Astrocyte of the cerebellum (primary cell): ENCODE measurements at regions not wholly inside any gene's neighbourhood (a gene's known extent, or its start where the extent isn't known, plus 50 kb on each side); places are given as distances from the start of the nearest gene placed in this dataset.

Source experiments
- DNase-seq: peaks from one replicate; pipeline ENCODE4 v3.0.0-alpha.2; 2011; ENCODE audit warnings: low read depth
- H3K4me3 ChIP-seq: 2 replicates; pipeline ENCODE4 v1.5.1; 2011; ENCODE audit warnings: mild to moderate bottlenecking, low read depth, low read length, moderate library complexity
- CTCF ChIP-seq: IDR thresholded peaks from 2 replicates; pipeline ENCODE4 v1.5.1; 2012; ENCODE audit warnings: low read length, low read depth, moderate library complexity, mild to moderate bottlenecking; ENCODE audit errors: missing control alignments
- in situ Hi-C: cut with HindIII; loops from 2 replicates; pipeline ENCODE4 v1.10.0; 2017; ENCODE audit warnings: low sequenced_read_pairs

- no peak for DNase-seq
- H3K4me3 ChIP-seq, result no peak overlapping the region
- in situ Hi-C loops, result no loop called here
- TF ChIP-seq CTCF, result no peak
These were observed 574.4 kb downstream of the RNF144B start for GRCh38 chr6:18961566-18961965.

DNA sequence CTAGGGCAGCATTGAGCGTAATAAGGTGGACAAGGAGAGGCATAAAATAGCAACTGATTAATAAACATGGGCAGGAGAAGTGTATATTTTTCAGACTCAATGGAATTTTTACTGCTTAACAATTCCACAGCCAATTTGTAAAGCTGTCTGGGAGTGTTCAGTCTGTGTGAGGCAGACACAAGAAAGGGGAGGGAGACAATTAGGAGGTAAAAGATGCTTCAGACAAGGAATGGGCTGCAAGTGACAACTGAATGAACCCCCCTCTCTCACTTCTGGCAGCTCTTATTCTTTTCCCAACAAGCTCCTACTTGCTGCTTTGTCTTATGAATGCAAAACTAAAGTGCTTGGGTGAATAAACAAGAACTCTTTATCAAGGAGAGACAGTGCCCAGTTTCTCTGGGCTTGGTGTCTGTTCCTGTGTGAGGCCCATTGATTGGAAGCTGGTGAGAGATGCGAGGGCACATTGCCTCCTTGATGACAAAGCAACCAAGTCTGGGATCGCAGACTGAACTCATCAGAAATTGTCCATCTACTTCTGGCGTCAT, 575.3 kb downstream of the RNF144B start:
- no peak for TF ChIP-seq CTCF
- no peak for DNase-seq
- in situ Hi-C loops, result no loop called here
- no peak overlapping the region for H3K4me3 ChIP-seq

GRCh38 chr6:18963439-18963838, 576.3 kb downstream of the RNF144B start:
- DNase-seq, result no peak
- in situ Hi-C loops, result no loop called here
- H3K4me3 ChIP-seq, result no peak overlapping the region
- no peak for TF ChIP-seq CTCF

DNA sequence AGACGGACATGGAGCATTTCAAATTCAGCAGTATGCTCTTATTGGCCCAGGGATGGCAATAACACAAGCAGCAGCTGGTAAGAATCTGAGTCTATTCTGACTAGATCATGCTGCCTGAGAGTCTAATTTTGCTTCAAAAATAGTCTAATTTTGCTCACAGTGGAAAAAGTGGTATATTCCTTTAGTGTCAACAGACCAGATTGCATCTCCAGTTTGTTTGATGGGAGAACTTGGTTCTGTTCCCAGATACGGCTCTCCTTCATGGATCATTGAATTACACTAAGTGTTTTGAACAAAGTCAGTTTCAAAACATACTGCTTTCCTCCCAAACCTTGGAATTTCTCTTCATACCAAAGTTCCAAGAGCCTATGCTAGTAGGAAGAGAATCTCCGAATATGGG, 586.1 kb downstream of the RNF144B start:
- in situ Hi-C loops, result no loop called here
- DNase-seq, result no peak
- TF ChIP-seq CTCF, result no peak
- H3K4me3 ChIP-seq, result no peak overlapping the region

DNA sequence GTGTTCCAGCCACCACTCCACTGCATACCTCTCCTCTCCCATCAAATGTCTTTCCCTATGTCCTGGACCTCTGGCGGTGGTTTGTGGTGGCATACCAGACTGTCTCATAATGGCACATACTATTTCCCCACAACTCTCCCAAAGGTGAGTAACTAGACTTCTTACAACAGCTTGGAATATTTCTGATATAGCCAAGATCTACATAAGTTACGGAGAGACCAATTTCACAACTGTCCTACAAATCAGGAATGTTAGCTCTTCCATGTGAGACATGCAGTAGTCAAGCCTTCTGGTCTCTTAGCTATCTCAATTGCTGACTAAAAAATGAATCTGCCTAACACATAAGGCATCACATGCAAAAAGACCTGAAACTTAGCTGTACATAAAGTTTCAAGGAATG, 588.9 kb downstream of the RNF144B start:
- no peak for DNase-seq
- no peak for TF ChIP-seq CTCF
- H3K4me3 ChIP-seq, result no peak overlapping the region
- in situ Hi-C loops, result no loop called here

GRCh38 chr6:18976966-18977365, 589.8 kb downstream of the RNF144B start:
- no peak for TF ChIP-seq CTCF
- in situ Hi-C loops, result no loop called here
- no peak for DNase-seq
- no peak overlapping the region for H3K4me3 ChIP-seq
